ENCODE measurements at regions not wholly inside any gene's neighbourhood (a gene's known extent, or its start where the extent isn't known, plus 50 kb on each side); places are given as distances from the start of the nearest gene placed in this dataset.

- DNase-seq: no peak
- TF ChIP-seq CTCF (IDR thresholded peaks at IDR 0.05; ENCODE audit: borderline replicate concordance, extremely low read depth, insufficient read depth): no peak
Measured at GRCh38 chr5:135643881-135644766, 65.3 kb upstream of the CXCL14 start.

GRCh38 chr5:135642934-135643333 lies 64.1 kb upstream of the CXCL14 start:
- FAIRE-seq (no peak), DNase-seq (no peak)
- Histone ChIP-seq H3K9me3 (ENCODE audit: control insufficient read depth in 2 of 3, insufficient read depth in 1 of 3, low read length in 3 of 3) (no peaks in the 10 kb centered on the region), H3K27ac (ENCODE audit: low read depth in 2 of 2, low read length in 2 of 2) (no peak overlapping the region), H3K27me3 (ENCODE audit: control insufficient read depth, insufficient read depth, low read length) (no peaks in the 10 kb centered on the region), H3K4me3 (ENCODE audit: low read length in 3 of 3) (no peak overlapping the region), H3K36me3 (ENCODE audit: control insufficient read depth in 2 of 3, insufficient read depth in 3 of 3, low read length in 3 of 3) (no peaks in the 10 kb centered on the region), H3K4me1 (ENCODE audit: control insufficient read depth in 2 of 3, insufficient read depth in 2 of 3, low read depth in 1 of 3, low read length in 3 of 3) (no peaks in the 10 kb centered on the region), H3K9ac (ENCODE audit: low read length in 3 of 3) (no peak overlapping the region)
- intact Hi-C loops (cut with DNase I): no loop called here
- no peak for TF ChIP-seq CTCF (IDR thresholded peaks at IDR 0.05; ENCODE audit: borderline replicate concordance, extremely low read depth, insufficient read depth)

More at GRCh38 chr5:135643881-135644766, 65.3 kb upstream of the CXCL14 start:
- H3K27ac ChIP-seq (ENCODE audit: low read depth in 2 of 2, low read length in 2 of 2): no peak overlapping the region
- FAIRE-seq: no peak
- no peak overlapping the region for H3K9ac ChIP-seq (ENCODE audit: low read length in 3 of 3)
- intact Hi-C loops (cut with DNase I): no loop called here
- no peaks in the 10 kb centered on the region for H3K27me3 ChIP-seq (ENCODE audit: control insufficient read depth, insufficient read depth, low read length)
- H3K4me3 ChIP-seq (ENCODE audit: low read length in 3 of 3): no peak overlapping the region
- H3K36me3 ChIP-seq (ENCODE audit: control insufficient read depth in 2 of 3, insufficient read depth in 3 of 3, low read length in 3 of 3): no peaks in the 10 kb centered on the region
- no peaks in the 10 kb centered on the region for H3K9me3 ChIP-seq (ENCODE audit: control insufficient read depth in 2 of 3, insufficient read depth in 1 of 3, low read length in 3 of 3)
- no peaks in the 10 kb centered on the region for H3K4me1 ChIP-seq (ENCODE audit: control insufficient read depth in 2 of 3, insufficient read depth in 2 of 3, low read depth in 1 of 3, low read length in 3 of 3)

GRCh38 chr5:135642488-135642870 lies 63.7 kb upstream of the CXCL14 start:
- intact Hi-C loops (cut with DNase I): no loop called here
- H3K36me3 ChIP-seq (ENCODE audit: control insufficient read depth in 2 of 3, insufficient read depth in 3 of 3, low read length in 3 of 3): no peaks in the 10 kb centered on the region
- FAIRE-seq (no peak), DNase-seq (no peak)
- no peaks in the 10 kb centered on the region for H3K9me3 ChIP-seq (ENCODE audit: control insufficient read depth in 2 of 3, insufficient read depth in 1 of 3, low read length in 3 of 3)
- H3K4me1 ChIP-seq (ENCODE audit: control insufficient read depth in 2 of 3, insufficient read depth in 2 of 3, low read depth in 1 of 3, low read length in 3 of 3): no peaks in the 10 kb centered on the region
- no peak overlapping the region for H3K27ac ChIP-seq (ENCODE audit: low read depth in 2 of 2, low read length in 2 of 2)
- no peaks in the 10 kb centered on the region for H3K27me3 ChIP-seq (ENCODE audit: control insufficient read depth, insufficient read depth, low read length)
- no peak for TF ChIP-seq CTCF (IDR thresholded peaks at IDR 0.05; ENCODE audit: borderline replicate concordance, extremely low read depth, insufficient read depth)
- H3K9ac ChIP-seq (ENCODE audit: low read length in 3 of 3): no peak overlapping the region
- H3K4me3 ChIP-seq (ENCODE audit: low read length in 3 of 3): no peak overlapping the region

Measured in kidney (tissue), 13 donors.